GM19328 (cell line): ENCODE measurements at regions not wholly inside any gene's neighbourhood (a gene's known extent, or its start where the extent isn't known, plus 50 kb on each side); places are given as distances from the start of the nearest gene placed in this dataset.

ENCODE experiments used
- ATAC-seq: cut with Tn5 transposase; IDR thresholded peaks from one replicate; pipeline ENCODE4 v1.9.1; 2021; ENCODE audit warnings: mild to moderate bottlenecking, moderate library complexity; ENCODE audit not compliant: unreplicated experiment

DNA sequence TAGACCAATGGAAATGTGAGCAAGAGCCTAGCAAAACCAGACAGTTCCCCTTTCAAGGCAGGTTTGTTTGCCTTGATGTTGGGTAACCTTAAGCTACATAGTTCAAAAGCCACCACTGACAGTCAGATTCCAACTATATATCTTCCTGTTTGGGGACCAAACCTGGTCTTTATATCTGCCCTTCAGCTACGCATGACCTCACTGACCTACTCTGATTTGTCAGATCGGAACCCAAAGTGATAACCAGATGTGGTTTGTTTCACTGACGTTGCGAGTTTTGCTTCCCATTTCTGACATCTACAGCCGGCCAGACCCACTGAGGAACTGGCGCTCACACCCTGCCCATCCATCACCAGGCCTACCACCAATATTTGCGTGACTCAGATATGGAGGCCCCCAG is 361.1 kb upstream of the CHRM3 start:
- ATAC-seq, result no peak

DNA sequence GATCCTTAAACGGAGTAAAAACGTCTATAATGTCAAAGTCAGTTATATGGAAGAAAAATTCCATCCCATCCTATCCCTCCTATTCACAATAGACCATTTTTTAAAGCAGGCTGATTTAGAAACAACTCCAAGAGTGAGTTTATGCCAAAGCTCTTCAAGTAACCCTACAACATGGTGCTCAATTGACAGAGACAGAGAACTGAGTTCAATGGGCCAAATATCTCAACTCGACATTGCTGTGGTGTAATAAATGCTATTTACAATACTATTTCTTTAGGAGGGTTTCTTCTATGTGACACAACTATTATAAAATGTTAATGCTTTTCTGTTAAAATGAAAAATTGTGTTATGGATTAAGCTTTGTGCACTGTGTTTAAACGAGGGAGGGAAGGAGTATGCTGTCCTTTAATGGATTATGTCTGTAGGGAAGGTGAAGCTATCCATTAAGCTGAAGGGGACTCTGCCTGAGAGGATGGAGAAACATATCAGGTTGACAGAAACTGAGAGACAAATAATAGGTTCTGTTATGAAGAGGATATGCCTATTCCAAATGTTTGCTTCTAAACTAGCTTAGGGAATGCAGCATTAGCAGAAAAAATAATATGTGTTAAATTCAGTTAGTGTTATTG is 362.5 kb upstream of the CHRM3 start:
- ATAC-seq, result no peak

DNA sequence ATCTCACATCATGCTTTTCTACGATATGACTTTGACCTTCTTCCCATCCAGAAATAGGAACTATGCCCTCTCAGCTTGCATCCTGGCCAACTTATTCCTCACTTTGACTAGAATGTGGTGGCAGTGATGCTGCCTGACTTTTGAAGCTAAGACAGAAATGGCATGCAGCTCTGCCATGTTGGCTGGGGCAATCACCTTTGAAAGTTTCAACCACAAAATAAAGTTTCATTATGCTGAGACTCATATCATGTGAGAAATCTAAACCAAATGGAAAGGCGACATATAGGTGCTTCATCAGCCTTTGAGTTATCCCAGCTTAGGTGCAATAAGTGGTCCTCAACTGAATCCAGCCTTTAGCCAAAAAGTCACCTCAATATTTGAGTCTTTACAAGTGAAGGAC is 370.0 kb upstream of the CHRM3 start:
- no peak for ATAC-seq

DNA sequence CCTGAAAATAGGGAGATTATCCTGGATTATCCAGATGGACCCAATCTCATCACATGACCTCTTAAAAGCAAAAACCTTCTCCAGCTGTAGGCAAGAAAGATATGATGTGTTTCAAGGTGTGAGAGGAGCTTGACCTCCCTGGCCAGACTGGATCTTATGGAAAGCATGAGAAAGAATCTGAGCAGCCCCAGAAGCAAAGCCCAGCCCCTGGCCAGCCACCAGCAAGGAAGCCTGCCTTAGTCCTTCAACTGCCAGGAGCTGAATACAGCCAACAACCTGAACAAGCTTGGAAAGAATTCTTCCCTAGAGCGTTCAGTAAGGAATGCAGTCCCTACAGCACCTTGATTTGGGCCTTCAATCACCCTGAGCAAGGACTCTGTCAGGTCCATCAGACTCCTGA is 375.0 kb upstream of the CHRM3 start:
- no peak for ATAC-seq

DNA sequence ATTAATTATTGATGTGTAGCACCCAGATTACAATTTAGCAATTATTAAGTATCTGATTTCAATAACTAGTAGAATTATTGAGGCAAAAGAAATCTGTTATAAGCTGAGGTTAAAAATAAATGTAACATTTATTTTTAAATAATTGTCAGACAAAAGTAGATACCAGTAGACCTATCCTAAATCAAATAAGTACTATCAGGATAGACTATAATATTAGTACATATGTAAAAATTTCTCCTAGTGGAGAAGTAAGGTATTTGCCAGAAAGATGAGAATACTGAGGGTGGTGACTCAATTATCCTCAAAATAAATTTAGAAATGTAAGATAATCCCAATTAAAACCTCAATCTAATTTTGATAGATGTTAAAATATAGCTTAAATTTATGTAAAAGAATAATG is 377.8 kb upstream of the CHRM3 start:
- no peak for ATAC-seq

DNA sequence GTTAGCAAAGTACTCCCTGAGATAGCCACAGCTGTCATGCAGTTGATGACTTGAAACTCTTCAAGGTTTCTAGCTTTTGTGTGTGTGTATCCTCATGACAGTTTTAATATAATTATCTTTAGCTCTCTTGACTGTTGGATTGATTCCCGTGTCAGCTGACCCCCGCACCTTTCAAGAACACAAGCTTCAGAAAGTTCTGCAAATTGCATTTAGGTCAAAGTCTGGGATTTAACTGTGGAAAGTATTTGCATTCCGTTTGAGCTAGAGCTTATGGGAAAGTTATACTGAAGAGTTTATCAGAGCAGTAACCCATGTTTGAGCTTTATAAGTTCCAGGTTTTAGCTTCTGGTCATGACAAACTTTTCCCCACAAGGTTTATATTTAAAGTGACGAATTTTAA is 380.1 kb upstream of the CHRM3 start:
- ATAC-seq, result no peak

DNA sequence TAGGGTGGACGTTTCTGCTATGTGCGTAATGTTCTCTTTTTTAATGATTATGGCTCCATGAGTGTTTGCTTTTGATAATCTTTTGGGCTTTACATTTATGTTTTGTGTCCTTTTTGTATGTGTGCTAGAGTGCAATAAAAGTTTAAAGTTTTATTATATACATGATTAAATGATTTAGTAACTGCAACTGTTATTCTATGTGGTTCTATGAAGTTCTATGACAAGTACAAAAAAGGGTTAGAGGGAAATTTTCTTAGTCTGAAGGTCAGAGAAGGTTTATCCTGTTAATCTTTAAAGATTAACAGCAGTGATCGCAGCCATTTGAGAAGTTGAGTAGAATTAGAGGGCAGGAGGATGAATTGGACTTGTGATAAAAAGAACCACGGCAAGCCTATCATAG is 386.4 kb upstream of the CHRM3 start:
- ATAC-seq, result no peak

DNA sequence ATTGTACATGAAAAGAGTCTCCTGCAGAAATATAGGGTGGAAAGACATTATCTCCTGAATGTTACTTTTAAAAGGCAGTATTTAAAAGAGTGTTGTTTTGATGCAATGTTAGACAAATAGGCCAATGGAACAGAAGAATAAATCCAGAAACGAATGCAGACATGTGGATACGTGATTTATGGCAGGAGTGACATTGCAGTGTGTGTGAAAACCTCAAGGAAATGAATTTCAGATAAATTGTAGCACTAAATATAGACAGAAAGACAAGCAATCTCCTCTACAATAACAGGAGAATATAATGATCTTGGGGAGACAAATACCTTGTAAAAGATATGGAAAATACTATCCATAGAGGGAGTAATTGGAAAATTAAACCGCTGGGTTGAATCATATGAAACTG is 387.8 kb upstream of the CHRM3 start:
- no peak for ATAC-seq

DNA sequence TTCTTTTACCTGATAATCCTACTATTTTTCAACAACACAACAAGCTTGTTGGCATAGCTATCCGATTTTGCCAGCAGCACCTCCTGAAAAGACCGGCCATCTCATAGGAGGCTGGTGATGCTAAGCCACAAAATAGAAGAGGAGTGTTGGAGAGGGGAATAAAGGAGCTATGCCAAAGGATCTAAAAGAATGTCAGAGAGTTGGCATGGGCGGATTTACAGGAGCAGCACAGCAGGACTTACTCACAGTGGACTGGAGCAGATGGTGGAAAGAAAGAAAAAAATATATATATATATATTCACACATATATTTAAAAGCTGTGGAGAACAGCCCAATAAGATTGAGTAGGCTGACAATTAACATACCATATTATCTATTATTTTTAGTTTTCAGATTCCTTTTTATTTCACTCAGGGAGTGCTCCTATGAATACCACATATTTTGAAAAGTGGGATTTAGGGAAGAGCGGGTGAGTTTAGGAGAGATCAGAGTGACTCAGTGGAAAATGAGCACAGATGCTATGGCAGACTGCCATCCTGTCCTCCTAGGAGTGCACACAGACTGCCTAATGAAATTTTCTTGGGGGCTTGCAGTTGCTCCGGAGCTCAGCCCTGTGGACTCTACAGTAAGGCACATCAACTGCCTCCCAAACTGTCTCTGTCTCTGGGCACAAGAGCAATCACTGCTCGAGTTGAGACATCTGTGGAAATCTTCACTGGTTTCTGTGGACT is 394.4 kb upstream of the CHRM3 start:
- no peak for ATAC-seq

DNA sequence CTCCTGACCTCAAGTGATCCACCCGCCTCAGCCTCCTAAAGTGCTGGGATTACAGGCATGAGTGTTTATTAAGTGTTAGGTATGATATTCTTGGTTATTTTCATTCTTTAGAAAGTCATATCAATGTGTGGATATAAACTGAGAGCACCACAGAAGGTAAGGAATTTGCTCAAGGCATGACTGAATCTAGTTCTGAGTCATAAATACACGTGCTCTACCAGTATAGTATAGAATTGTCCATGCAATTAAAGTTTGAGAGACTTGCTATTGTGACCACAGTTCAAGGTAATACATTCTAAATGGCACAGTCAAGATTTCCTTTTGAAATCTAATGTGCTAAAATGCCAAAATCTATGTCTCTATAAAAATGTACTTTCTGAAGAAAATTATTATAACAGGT is 401.1 kb upstream of the CHRM3 start:
- ATAC-seq, result no peak

DNA sequence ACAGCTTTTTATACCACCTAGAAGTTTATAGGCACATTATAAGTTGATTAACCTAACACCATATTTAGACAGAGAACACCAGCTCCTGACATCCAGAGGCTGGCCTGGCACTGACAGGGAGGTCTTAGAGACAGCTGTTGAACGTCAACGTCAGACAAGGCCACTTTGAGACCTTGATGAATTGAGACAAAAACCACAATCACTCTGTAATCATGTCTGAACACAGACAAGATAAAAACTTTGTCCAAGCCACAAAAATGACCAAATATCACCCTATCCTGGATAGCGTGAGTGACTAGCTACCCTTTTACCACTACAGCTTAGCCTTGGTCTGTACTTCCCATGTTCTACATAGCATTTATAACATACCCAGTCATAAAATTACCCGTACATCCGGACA is 403.6 kb upstream of the CHRM3 start:
- no peak for ATAC-seq

DNA sequence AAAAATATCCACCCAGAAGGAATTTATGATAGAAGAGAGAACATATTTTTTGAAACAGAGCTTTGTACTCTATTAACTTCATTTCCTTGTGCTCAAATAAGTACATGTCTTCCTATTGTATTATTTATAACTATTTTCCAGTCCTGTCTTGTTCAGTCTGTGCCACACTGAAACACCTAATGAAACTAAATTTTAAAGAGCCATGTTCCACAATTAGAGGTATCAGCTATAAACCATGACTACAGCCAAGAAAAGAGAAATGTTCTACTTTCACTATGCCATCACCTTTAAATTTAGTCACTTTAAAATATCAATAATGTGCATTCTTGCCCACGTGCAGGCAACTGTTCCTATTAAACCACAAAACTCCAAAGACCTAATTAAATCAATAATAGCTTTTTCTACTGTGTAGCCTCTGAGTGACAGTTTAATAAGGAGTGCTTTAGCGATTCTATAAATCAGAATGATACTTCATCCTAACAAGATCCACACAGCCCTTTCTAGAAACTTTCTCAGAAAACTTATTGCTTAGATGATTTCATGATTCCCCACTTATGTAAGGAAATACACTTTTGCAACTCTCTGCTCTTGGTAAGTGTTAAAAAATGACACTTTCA is 404.9 kb upstream of the CHRM3 start:
- ATAC-seq, result no peak

DNA sequence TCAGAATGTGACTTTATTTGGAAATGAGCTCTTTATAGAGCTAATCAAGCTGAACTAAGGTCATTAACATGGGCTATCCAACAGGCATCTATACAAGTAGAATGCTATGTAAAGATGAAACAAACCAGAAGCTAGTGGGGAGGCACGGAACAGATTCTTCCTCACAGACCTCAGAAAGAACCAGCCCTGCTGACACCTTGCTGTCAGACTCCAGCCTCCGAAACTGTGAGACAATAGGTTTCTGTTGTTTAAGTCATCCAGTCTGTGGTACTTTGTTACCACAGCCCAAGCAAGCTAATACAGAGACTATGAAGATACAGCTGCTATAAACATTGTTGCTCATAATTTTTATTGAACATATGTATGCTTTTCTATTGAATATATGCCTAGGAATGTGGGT is 406.3 kb upstream of the CHRM3 start:
- no peak for ATAC-seq

DNA sequence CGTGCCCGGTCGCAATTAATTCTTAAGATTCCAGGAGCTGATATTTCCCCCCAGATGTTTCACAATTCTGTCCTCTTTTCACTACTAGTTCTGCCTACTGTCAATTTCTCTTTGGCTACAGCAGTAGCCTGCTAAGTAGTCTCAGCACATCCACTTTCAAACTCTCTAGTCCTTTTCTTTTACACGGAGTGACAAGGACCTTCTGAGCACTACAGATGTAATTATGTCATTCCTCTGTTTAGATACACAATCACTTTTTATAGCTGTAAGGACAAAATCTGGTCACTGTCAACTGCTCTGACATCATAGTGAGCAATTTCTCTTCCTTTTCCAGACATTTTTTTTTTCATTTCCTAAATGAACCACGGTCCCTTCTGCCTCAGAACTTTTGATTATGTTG is 421.7 kb upstream of the CHRM3 start:
- no peak for ATAC-seq

DNA sequence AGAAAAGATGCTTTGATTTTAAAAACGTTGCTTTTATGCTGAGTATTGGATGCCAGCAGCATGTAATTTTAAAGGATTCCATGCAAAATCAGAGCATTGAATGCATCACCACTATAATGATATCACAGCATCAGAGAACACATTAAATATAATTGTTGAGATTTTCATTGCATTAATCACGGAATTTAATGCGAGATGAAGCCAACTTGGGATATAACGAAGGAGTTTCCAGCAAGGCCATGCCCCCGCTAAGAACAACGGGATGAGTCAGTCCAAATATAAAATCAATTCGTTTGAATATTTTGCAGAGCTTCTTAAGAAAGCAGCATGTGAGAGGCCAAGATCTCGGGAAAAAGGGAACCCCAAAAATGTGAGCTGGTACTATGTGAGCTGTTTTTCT is 423.4 kb upstream of the CHRM3 start:
- no peak for ATAC-seq

DNA sequence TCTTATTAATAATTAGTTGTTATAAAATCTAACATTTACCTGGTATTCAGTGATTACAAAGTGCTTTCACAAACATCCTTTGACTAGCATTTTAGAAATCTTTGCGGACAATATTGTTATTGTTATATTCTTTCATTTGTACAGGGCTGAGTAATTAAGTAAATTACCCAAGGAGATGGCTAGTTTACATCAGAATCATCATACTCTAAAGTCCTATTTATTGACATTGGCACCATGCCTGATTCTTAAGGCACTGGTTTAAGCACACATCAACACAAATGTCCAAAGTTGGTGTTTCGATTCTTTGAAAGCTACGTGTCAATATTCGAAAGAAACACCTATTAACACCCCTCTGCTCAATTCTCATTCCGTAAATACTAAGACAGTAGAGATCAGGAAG is 424.6 kb upstream of the CHRM3 start:
- ATAC-seq, result no peak

DNA sequence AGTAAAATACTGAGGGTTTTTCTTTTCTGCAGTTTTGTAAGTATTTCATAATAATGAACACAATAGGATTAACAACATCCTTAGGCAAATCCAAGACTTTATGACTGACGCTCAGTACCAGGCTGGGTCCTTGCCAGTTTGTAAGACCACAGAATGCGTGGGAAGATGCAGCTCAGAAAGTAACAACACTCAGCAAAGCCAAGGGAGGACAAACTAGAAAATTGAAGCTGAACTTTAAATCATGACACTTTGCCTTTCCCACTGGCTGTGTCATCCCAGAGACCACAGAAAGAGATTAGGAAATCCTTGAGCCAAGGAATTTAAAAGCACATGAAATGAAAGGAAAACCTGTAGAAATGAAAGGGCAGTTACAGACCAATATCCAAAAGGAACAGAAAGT is 426.3 kb upstream of the CHRM3 start:
- no peak for ATAC-seq

DNA sequence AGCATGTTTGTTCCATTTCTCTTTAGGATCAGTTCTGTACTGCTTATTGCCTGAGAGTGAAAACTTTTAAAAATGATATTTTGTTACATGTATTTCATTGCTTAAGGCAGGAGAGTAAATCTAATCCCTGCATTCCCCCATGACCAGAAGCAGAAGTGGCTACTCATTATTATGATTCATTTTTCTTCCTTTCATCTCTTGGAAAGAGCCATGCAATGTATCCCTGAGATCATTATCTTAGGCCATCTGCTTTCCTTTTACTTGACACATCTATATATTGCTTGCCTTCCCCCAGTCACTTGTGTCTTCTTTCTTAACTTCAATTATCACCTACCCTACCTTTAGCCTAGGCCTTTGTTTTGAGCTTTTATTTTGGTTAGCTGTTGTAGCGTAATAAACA is 430.4 kb upstream of the CHRM3 start:
- ATAC-seq, result no peak

DNA sequence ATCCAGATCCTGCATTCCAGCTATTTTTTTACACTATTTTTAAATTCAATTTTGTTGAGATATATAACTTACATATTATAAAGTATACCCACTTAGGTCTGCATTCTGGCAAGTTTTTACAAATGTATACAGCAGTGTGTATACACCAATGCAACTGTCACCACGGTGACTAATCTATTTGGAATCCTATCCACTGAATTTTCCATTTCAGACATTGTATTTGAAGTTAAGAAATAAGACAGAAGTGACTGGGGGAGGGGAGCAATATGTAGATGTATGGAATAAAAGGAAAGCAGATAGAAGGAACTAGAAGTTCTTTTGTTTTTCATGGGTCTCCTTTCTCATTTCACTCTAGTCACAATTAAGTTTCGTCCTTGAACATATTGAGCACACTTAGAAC is 431.5 kb upstream of the CHRM3 start:
- ATAC-seq, result no peak

DNA sequence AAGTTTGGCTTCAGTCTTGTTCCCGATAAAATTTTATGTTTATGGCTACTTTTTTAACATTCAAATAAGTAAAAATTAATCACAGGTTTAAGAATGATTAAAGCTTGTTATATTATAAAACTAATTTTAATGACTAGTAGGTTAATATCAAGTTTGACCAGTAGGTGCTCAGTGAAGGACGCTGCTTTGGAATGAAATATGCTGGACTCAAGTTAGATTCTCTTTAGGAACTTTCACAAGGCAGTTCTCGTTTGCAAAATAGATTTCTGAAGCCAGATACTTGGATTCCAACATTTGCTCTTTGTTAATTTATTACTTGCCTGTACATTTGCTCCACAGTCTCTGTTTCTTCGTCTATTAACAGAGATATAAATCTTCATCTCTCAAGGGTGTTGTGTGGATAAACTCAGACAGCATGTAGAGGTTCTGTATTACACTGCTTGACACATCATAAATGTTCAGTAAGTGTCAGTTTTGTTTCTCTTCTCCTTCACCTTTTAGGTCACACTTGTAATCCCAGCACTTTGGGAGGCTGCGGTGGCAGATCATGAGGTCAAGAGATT is 432.8 kb upstream of the CHRM3 start:
- no peak for ATAC-seq

DNA sequence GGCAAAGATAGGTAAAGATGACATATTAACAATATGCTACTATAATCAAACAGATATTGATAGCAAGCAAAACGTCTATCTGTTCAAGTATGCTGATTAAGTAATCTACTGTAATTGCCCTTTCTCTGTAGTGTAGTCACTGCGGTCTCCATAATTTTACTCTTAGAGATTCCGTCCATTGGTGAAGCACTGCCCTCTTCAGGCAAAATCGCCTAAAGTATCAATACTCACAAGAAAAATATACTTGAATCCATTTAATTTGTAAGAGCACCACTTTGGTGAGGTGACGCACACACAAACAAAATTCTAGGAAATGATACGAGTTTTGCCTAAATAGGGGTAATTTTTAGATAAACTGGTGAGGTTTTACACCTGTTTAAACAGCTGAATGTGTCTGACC is 434.6 kb upstream of the CHRM3 start:
- ATAC-seq, result no peak

DNA sequence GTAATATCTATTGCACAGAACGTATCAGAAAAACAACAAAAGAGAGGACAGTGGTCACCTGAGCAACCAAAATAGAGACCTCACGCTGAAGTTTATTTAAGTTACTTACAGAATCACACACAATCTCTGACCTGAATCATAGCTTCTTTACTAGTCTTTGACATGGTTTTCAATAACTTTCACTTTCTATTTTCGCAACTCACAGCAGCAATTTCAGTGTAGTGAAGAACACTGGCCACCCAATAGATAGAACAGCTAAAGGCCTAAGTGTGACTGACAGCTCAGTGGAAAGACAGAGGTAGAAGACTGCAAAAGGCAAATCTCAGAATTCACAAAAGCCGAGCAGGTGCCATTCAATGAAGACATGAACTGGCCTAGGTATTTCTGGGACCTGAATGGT is 435.6 kb upstream of the CHRM3 start:
- ATAC-seq, result no peak
